DND-41 (cell line): ENCODE measurements at regions not wholly inside any gene's neighbourhood (a gene's known extent, or its start where the extent isn't known, plus 50 kb on each side); places are given as distances from the start of the nearest gene placed in this dataset.
"Not testable (repeated sequence)": the region's sequence is repeated elsewhere in the genome, so short reads cannot be mapped to it uniquely, and the experiment has no call there.

Source experiments
- EZH2 ChIP-seq: IDR thresholded peaks from 3 replicates; pipeline ENCODE4 v1.6.1; 2012; ENCODE audit warnings: borderline replicate concordance, low read depth, mild to moderate bottlenecking, moderate library complexity, low read length, inconsistent platforms; ENCODE audit not compliant: severe bottlenecking
- TF ChIP-seq, protein P1 (sequence below): IDR thresholded peaks from 2 replicates; pipeline ENCODE4 v1.5.1; 2012; ENCODE audit warnings: borderline replicate concordance, low read length, moderate library complexity, mild to moderate bottlenecking; ENCODE audit not compliant: poor library complexity, severe bottlenecking; ENCODE audit errors: extremely low read depth

DNA sequence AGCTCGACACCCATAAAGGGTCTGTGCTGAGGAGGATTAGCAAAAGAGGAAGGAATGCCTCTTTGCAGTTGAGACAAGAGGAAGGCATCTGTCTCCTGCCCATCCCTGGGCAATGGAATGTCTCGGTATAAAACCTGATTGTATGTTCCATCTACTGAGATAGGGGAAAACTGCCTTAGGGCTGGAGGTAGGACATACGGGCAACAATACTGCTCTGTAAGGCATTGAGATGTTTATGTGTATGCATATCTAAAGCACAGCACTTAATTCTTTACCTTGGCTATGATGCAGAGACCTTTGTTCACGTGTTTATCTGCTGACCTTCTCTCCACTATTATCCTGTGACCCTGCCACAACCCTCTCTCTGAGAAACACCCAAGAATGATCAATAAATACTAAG lies 210.7 kb downstream of the POTED start:
- TF ChIP-seq, protein P1, sequence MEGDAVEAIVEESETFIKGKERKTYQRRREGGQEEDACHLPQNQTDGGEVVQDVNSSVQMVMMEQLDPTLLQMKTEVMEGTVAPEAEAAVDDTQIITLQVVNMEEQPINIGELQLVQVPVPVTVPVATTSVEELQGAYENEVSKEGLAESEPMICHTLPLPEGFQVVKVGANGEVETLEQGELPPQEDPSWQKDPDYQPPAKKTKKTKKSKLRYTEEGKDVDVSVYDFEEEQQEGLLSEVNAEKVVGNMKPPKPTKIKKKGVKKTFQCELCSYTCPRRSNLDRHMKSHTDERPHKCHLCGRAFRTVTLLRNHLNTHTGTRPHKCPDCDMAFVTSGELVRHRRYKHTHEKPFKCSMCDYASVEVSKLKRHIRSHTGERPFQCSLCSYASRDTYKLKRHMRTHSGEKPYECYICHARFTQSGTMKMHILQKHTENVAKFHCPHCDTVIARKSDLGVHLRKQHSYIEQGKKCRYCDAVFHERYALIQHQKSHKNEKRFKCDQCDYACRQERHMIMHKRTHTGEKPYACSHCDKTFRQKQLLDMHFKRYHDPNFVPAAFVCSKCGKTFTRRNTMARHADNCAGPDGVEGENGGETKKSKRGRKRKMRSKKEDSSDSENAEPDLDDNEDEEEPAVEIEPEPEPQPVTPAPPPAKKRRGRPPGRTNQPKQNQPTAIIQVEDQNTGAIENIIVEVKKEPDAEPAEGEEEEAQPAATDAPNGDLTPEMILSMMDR: not testable (repeated sequence)
- TF ChIP-seq EZH2: not testable (repeated sequence)
